H9 (cell line): ENCODE measurements at regions not wholly inside any gene's neighbourhood (a gene's known extent, or its start where the extent isn't known, plus 50 kb on each side); places are given as distances from the start of the nearest gene placed in this dataset.

Experiments used
- DNase-seq: peaks from one replicate; pipeline ENCODE4 v3.0.0-alpha.2; 2017
- H2AFZ ChIP-seq: one replicate; pipeline ENCODE4 v1.6.1; 2013; ENCODE audit warnings: mild to moderate bottlenecking, low read length, control low read depth, moderate library complexity
- H2AK5ac ChIP-seq: 2 replicates; pipeline ENCODE4 v1.6.1; 2013; ENCODE audit warnings: low read length, control low read depth, mixed read lengths; ENCODE audit not compliant: insufficient read length
- H2BK120ac ChIP-seq: one replicate; pipeline ENCODE4 v1.6.1; 2013; ENCODE audit warnings: low read depth, mild to moderate bottlenecking, low read length, control low read depth, inconsistent platforms; ENCODE audit not compliant: poor library complexity, severe bottlenecking
- H2BK12ac ChIP-seq: 2 replicates; pipeline ENCODE4 v1.6.1; 2013; ENCODE audit warnings: low read length, control low read depth, mixed read lengths, low read depth; ENCODE audit not compliant: insufficient read length
- H2BK15ac ChIP-seq: 2 replicates; pipeline ENCODE4 v1.6.1; 2013; ENCODE audit warnings: low read depth, low read length, control low read depth
- H2BK20ac ChIP-seq: one replicate; pipeline ENCODE4 v1.6.1; 2013; ENCODE audit warnings: low read depth, mild to moderate bottlenecking, low read length, control low read depth, inconsistent platforms; ENCODE audit not compliant: poor library complexity, severe bottlenecking
- H2BK5ac ChIP-seq: 2 replicates; pipeline ENCODE4 v1.6.1; 2013; ENCODE audit warnings: low read length, control low read depth, mixed read lengths; ENCODE audit not compliant: insufficient read length
- H3K14ac ChIP-seq: 2 replicates; pipeline ENCODE4 v1.6.1; 2013; ENCODE audit warnings: low read length, control low read depth; ENCODE audit not compliant: insufficient read depth
- H3K18ac ChIP-seq: 2 replicates; pipeline ENCODE4 v1.6.1; 2013; ENCODE audit warnings: low read depth, mild to moderate bottlenecking, mixed read lengths, low read length, control low read depth; ENCODE audit not compliant: insufficient read length
- H3K23ac ChIP-seq: 2 replicates; pipeline ENCODE4 v1.6.1; 2013; ENCODE audit warnings: low read length, control low read depth, mixed read lengths, low read depth; ENCODE audit not compliant: insufficient read length
- H3K23me2 ChIP-seq: 2 replicates; pipeline ENCODE4 v1.6.1; 2013; ENCODE audit warnings: low read depth, mild to moderate bottlenecking, mixed read lengths, low read length, control low read depth; ENCODE audit not compliant: insufficient read length, poor library complexity, severe bottlenecking
- H3K27ac ChIP-seq: 2 replicates; pipeline ENCODE4 v1.5.1; 2013; ENCODE audit warnings: low read length, control low read depth, mixed read lengths, low read depth; ENCODE audit not compliant: insufficient read length
- H3K27me3 ChIP-seq: 2 replicates; pipeline ENCODE4 v1.6.1; 2013; ENCODE audit warnings: low read length, control low read depth, inconsistent platforms; ENCODE audit not compliant: insufficient read depth
- H3K4ac ChIP-seq: 2 replicates; pipeline ENCODE4 v1.6.1; 2013; ENCODE audit warnings: low read depth, mild to moderate bottlenecking, control low read depth, inconsistent platforms, low read length, moderate library complexity
- H3K4me1 ChIP-seq: 2 replicates; pipeline ENCODE4 v1.6.1; 2013; ENCODE audit warnings: low read length, control low read depth, inconsistent platforms; ENCODE audit not compliant: insufficient read depth
- H3K4me2 ChIP-seq: 2 replicates; pipeline ENCODE4 v1.6.1; 2013; ENCODE audit warnings: low read length, control low read depth, mixed read lengths; ENCODE audit not compliant: insufficient read length, insufficient read depth
- H3K56ac ChIP-seq: 2 replicates; pipeline ENCODE4 v1.6.1; 2013; ENCODE audit warnings: low read depth, mild to moderate bottlenecking, mixed read lengths, low read length, control low read depth; ENCODE audit not compliant: insufficient read length
- H3K79me1 ChIP-seq: 2 replicates; pipeline ENCODE4 v1.6.1; 2013; ENCODE audit warnings: low read depth, mild to moderate bottlenecking, moderate library complexity, low read length, control low read depth, inconsistent platforms; ENCODE audit not compliant: insufficient read depth, poor library complexity, severe bottlenecking
- H3K79me2 ChIP-seq: 2 replicates; pipeline ENCODE4 v1.6.1; 2013; ENCODE audit warnings: low read length, control low read depth, inconsistent platforms; ENCODE audit not compliant: insufficient read depth
- H3K9ac ChIP-seq: 2 replicates; pipeline ENCODE4 v1.6.1; 2013; ENCODE audit warnings: low read length, control low read depth, mixed read lengths; ENCODE audit not compliant: insufficient read length; ENCODE audit errors: extremely low read depth
- H3K9me3 ChIP-seq: one replicate; pipeline ENCODE4 v1.6.1; 2013; ENCODE audit warnings: low read depth, low read length, inconsistent platforms; ENCODE audit not compliant: control insufficient read depth
- H3T11ph ChIP-seq: one replicate; pipeline ENCODE4 v1.6.1; 2013; ENCODE audit warnings: mild to moderate bottlenecking, low read length, control low read depth, inconsistent platforms
- H4K20me1 ChIP-seq: one replicate; pipeline ENCODE4 v1.6.1; 2013; ENCODE audit not compliant: control insufficient read depth, insufficient read length, insufficient read depth
- H4K5ac ChIP-seq: 2 replicates; pipeline ENCODE4 v1.6.1; 2013; ENCODE audit warnings: low read depth, mild to moderate bottlenecking, mixed read lengths, low read length, control low read depth; ENCODE audit not compliant: insufficient read length
- H4K8ac ChIP-seq: replicated peaks from 2 replicates; pipeline ENCODE4 v1.6.1; 2013; ENCODE audit warnings: low read length, control low read depth, mixed read lengths, low read depth; ENCODE audit not compliant: insufficient read length
- H4K91ac ChIP-seq: 2 replicates; pipeline ENCODE4 v1.6.1; 2013; ENCODE audit warnings: low read depth, mild to moderate bottlenecking, moderate library complexity, mixed read lengths, low read length, control low read depth; ENCODE audit not compliant: insufficient read length
- H3K27ac Mint-ChIP-seq, 3 experiments: 2 replicates in 2 of 3; 3 replicates in 1 of 3; pipeline ENCODE4 v1.8.0; 2020 to 2021; ENCODE audit warnings: mixed read lengths in 3 of 3, mild to moderate bottlenecking in 1 of 3, moderate library complexity in 1 of 3
- H3K27me3 Mint-ChIP-seq: 2 replicates; pipeline ENCODE4 v1.8.0; 2021; ENCODE audit warnings: low read depth, mild to moderate bottlenecking, moderate library complexity, mixed read lengths
- H3K36me3 Mint-ChIP-seq, 3 experiments: 2 replicates in 2 of 3; 3 replicates in 1 of 3; pipeline ENCODE4 v1.8.0; 2020 to 2021; ENCODE audit warnings: low read depth in 3 of 3, mixed read lengths in 3 of 3; ENCODE audit not compliant: insufficient read depth in 1 of 3
- H3K4me1 Mint-ChIP-seq, 2 experiments: 2 replicates each; pipeline ENCODE4 v1.8.0; 2020; ENCODE audit warnings: mixed read lengths in 2 of 2
- H3K4me3 Mint-ChIP-seq, 2 experiments: 2 replicates in 1 of 2; 3 replicates in 1 of 2; pipeline ENCODE4 v1.8.0; 2020 to 2021; ENCODE audit warnings: mild to moderate bottlenecking in 2 of 2, mixed read lengths in 2 of 2, moderate library complexity in 1 of 2
- H3K9me3 Mint-ChIP-seq, 2 experiments: 2 replicates in 1 of 2; 3 replicates in 1 of 2; pipeline ENCODE4 v1.8.0; 2020; ENCODE audit warnings: mild to moderate bottlenecking in 2 of 2, mixed read lengths in 2 of 2, moderate library complexity in 1 of 2
- WGBS: extraction: QIAGEN DNeasy Blood & Tissue Kit; methylation state at CpG from one replicate; pipeline ENCODE4 v1.1.7; 2013; ENCODE audit warnings: missing lambda C conversion rate, low lambda C conversion rate, mixed read lengths; ENCODE audit not compliant: insufficient read length; ENCODE audit errors: extremely low coverage; 5-methylcytosine and 5-hydroxymethylcytosine counted together
- TF ChIP-seq, protein P1 (sequence below): fragments of 200-600 bp; sonication (generic); conservative IDR thresholded peaks from 3 replicates; pipeline ENCODE4 v1.8.0; 2021; ENCODE audit warnings: antibody characterized with exemption, mild to moderate bottlenecking

DNA sequence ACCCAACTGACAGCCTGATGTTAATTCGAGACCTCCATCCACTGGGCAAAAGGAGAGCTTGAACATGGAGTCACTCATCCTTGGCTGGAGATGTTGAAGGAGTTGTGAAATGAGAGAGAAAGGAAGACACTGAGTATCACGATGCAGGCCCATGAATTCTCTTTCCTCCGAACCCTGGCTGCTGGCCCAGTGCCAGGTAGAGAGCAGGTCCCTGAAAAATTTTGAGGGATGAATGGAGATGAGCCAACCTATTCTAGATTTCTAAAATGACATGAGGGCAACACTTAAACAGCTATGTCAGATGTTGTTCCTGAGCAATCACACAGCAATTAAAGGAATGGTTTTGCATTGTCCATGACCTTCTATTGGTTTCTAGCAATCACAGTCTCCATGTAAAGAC is 355.1 kb upstream of the ZMIZ1 start:
- no peak for DNase-seq
- no peak overlapping the region for H2BK5ac ChIP-seq
- Mint-ChIP-seq H3K36me3 (no peaks in the 10 kb centered on the region), H3K27ac (no peak overlapping the region), H3K9me3 (no peaks in the 10 kb centered on the region), H3K4me3 (no peak overlapping the region), H3K27me3 (peaks cover 30% of the 10 kb centered on the region), H3K4me1 (peaks cover 8 to 12% of the 10 kb centered on the region in 2 experiments)
- no peak overlapping the region for H3K4me2 ChIP-seq
- H3K18ac ChIP-seq: no peak overlapping the region
- no peak overlapping the region for H2BK15ac ChIP-seq
- H2AK5ac ChIP-seq: no peak overlapping the region
- H3K14ac ChIP-seq: no peak overlapping the region
- H3K79me1 ChIP-seq: no peaks in the 10 kb centered on the region
- H3K4me1 ChIP-seq: 0 out of 2 replicates have a peak, but pooled peaks cover 3% of the 10 kb centered on the region
- no peak overlapping the region for H4K91ac ChIP-seq
- no peak overlapping the region for H3K27ac ChIP-seq
- no peak overlapping the region for H4K5ac ChIP-seq
- H3K4ac ChIP-seq: no peak overlapping the region
- H3K9me3 ChIP-seq: no peaks in the 10 kb centered on the region
- no peak overlapping the region for H4K8ac ChIP-seq
- H2BK20ac ChIP-seq: no peak overlapping the region
- no peak overlapping the region for H2BK120ac ChIP-seq
- H3K79me2 ChIP-seq: no peaks in the 10 kb centered on the region
- H3K27me3 ChIP-seq: no peaks in the 10 kb centered on the region
- no peaks in the 10 kb centered on the region for H4K20me1 ChIP-seq
- no peak overlapping the region for H3K23ac ChIP-seq
- TF ChIP-seq, protein P1, sequence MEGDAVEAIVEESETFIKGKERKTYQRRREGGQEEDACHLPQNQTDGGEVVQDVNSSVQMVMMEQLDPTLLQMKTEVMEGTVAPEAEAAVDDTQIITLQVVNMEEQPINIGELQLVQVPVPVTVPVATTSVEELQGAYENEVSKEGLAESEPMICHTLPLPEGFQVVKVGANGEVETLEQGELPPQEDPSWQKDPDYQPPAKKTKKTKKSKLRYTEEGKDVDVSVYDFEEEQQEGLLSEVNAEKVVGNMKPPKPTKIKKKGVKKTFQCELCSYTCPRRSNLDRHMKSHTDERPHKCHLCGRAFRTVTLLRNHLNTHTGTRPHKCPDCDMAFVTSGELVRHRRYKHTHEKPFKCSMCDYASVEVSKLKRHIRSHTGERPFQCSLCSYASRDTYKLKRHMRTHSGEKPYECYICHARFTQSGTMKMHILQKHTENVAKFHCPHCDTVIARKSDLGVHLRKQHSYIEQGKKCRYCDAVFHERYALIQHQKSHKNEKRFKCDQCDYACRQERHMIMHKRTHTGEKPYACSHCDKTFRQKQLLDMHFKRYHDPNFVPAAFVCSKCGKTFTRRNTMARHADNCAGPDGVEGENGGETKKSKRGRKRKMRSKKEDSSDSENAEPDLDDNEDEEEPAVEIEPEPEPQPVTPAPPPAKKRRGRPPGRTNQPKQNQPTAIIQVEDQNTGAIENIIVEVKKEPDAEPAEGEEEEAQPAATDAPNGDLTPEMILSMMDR: no peak
- H3K56ac ChIP-seq: no peak overlapping the region
- no peak overlapping the region for H3T11ph ChIP-seq
- H2AFZ ChIP-seq: no peak overlapping the region
- H3K23me2 ChIP-seq: no peaks in the 10 kb centered on the region
- WGBS: no CpG with 5 or more reads among the region's 3 CpGs
- no peak overlapping the region for H3K9ac ChIP-seq
- no peak overlapping the region for H2BK12ac ChIP-seq
